22Rv1 (cell line): ENCODE measurements at regions not wholly inside any gene's neighbourhood (a gene's known extent, or its start where the extent isn't known, plus 50 kb on each side); places are given as distances from the start of the nearest gene placed in this dataset.

Experiments
- ZFX ChIP-seq: fragments of 450-650 bp; IDR thresholded peaks from 2 replicates; pipeline ENCODE4 v1.6.1; 2017; ENCODE audit warnings: antibody characterized with exemption, borderline replicate concordance
- TF ChIP-seq, protein P1 (sequence below): fragments of 450-650 bp; IDR thresholded peaks from 2 replicates; pipeline ENCODE4 v1.5.1; 2017; ENCODE audit warnings: mild to moderate bottlenecking

DNA sequence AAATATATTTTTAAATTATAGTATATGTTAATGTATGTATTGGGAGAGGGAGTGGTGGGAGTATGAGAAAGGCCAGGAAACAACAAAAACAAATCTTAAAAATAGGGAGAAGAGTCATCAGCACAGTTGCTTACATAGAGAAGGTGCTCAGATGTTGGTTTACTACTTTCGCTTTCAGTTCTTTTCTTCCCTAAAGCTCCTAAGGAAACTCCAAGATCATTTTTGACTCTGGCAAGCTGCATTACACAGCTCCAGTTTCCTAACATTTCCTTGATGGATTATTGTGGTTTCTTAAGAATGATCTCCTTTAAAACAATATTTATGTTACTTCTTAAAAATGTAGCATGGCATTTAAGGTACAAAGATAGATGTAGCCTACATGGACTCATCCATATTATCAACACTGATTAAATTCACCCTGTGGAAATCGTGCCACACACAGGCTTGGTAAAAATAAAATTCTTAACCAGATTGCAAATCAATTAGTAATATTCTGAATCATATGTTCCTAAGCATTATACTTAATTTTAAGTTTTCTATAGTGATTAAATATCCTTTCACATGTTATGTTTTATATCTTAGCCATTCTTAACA is 118.0 kb upstream of the MAN1A1 start:
- TF ChIP-seq, protein P1, sequence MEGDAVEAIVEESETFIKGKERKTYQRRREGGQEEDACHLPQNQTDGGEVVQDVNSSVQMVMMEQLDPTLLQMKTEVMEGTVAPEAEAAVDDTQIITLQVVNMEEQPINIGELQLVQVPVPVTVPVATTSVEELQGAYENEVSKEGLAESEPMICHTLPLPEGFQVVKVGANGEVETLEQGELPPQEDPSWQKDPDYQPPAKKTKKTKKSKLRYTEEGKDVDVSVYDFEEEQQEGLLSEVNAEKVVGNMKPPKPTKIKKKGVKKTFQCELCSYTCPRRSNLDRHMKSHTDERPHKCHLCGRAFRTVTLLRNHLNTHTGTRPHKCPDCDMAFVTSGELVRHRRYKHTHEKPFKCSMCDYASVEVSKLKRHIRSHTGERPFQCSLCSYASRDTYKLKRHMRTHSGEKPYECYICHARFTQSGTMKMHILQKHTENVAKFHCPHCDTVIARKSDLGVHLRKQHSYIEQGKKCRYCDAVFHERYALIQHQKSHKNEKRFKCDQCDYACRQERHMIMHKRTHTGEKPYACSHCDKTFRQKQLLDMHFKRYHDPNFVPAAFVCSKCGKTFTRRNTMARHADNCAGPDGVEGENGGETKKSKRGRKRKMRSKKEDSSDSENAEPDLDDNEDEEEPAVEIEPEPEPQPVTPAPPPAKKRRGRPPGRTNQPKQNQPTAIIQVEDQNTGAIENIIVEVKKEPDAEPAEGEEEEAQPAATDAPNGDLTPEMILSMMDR = no peak
- TF ChIP-seq ZFX = no peak
